ENCODE measurements at regions not wholly inside any gene's neighbourhood (a gene's known extent, or its start where the extent isn't known, plus 50 kb on each side); places are given as distances from the start of the nearest gene placed in this dataset.

GRCh38 chr2:14936426-14936825 lies 303.9 kb downstream of the LRATD1 start:
- TF ChIP-seq CTCF (IDR thresholded peaks at IDR 0.05; ENCODE audit: low read depth, low read length, missing input control) (no peak), YY1 (IDR thresholded peaks at IDR 0.05) (no peak), TAF1 (conservative IDR thresholded peaks at IDR 0.05) (no peak), ZBTB33 (IDR thresholded peaks at IDR 0.05) (no peak), RAD21 (IDR thresholded peaks at IDR 0.05) (no peak), GABPA (IDR thresholded peaks at IDR 0.05 in 1 of 2, conservative IDR thresholded peaks at IDR 0.05 in 1 of 2) (no peak), JUND (IDR thresholded peaks at IDR 0.05) (no peak), FOXA1 (IDR thresholded peaks at IDR 0.05) (no peak), RXRA (IDR thresholded peaks at IDR 0.05) (no peak), SP1 (IDR thresholded peaks at IDR 0.05) (no peak), ATF3 (IDR thresholded peaks at IDR 0.05) (no peak), NR2F2 (IDR thresholded peaks at IDR 0.05) (no peak)

Data from liver (tissue), 3 donors.